ENCODE measurements at regions not wholly inside any gene's neighbourhood (a gene's known extent, or its start where the extent isn't known, plus 50 kb on each side); places are given as distances from the start of the nearest gene placed in this dataset.

- TF ChIP-seq TCF12 (IDR thresholded peaks at IDR 0.05; ENCODE audit: low read depth, low read length), result no peak
- TF ChIP-seq ZNF274 (IDR thresholded peaks at IDR 0.05; ENCODE audit: borderline replicate concordance, extremely low read depth, low read length), result no peak
- no peak for TF ChIP-seq SP4 (IDR thresholded peaks at IDR 0.05; ENCODE audit: low read length)
Measured at GRCh38 chr19:30856786-30857185, 484.6 kb downstream of the ZNF536 start (continued).
